Hepatocyte (in vitro differentiated cells): ENCODE measurements at regions not wholly inside any gene's neighbourhood (a gene's known extent, or its start where the extent isn't known, plus 50 kb on each side); places are given as distances from the start of the nearest gene placed in this dataset.

ENCODE experiments used
- DNase-seq: peaks from one replicate; pipeline ENCODE4 v3.0.0-alpha.2; 2016; ENCODE audit warnings: low spot score
- H2AFZ ChIP-seq: fragments of 200-600 bp; sonication (generic); 2 replicates; pipeline ENCODE4 v1.6.0; 2016; ENCODE audit warnings: antibody characterized with exemption, mild to moderate bottlenecking
- H3K27ac ChIP-seq: fragments of 200-600 bp; sonication (generic); 2 replicates; pipeline ENCODE4 v1.5.1; 2016; ENCODE audit warnings: mild to moderate bottlenecking
- H3K27me3 ChIP-seq: fragments of 200-600 bp; sonication (generic); 2 replicates; pipeline ENCODE4 v1.6.1; 2016
- H3K36me3 ChIP-seq: fragments of 200-600 bp; sonication (generic); replicated peaks from 2 replicates; pipeline ENCODE4 v1.5.1; 2016; ENCODE audit warnings: low read depth; ENCODE audit not compliant: insufficient read depth
- H3K4me1 ChIP-seq: fragments of 200-600 bp; sonication (generic); 2 replicates; pipeline ENCODE4 v1.5.1; 2016; ENCODE audit warnings: mild to moderate bottlenecking, moderate library complexity; ENCODE audit not compliant: insufficient read depth
- H3K4me2 ChIP-seq: fragments of 200-600 bp; sonication (generic); 2 replicates; pipeline ENCODE4 v1.6.0; 2016
- H3K4me3 ChIP-seq: fragments of 200-600 bp; sonication (generic); 2 replicates; pipeline ENCODE4 v1.5.1; 2016; ENCODE audit warnings: mild to moderate bottlenecking
- H3K79me2 ChIP-seq: fragments of 200-600 bp; sonication (generic); 2 replicates; pipeline ENCODE4 v1.6.0; 2017; ENCODE audit warnings: mild to moderate bottlenecking
- H3K9me2 ChIP-seq: fragments of 200-600 bp; sonication (generic); replicated peaks from 2 replicates; pipeline ENCODE4 v1.6.0; 2017; ENCODE audit warnings: mild to moderate bottlenecking; ENCODE audit not compliant: insufficient read depth
- H3K9me3 ChIP-seq: fragments of 200-600 bp; sonication (generic); 2 replicates; pipeline ENCODE4 v1.5.1; 2016; ENCODE audit warnings: low read depth, mild to moderate bottlenecking
- H4K20me1 ChIP-seq: fragments of 200-600 bp; sonication (generic); 2 replicates; pipeline ENCODE4 v1.6.0; 2016; ENCODE audit warnings: mild to moderate bottlenecking; ENCODE audit not compliant: insufficient read depth, poor library complexity, severe bottlenecking
- EZH2 ChIP-seq: fragments of 200-600 bp; sonication (generic); IDR thresholded peaks from 2 replicates; pipeline ENCODE4 v1.6.1; 2016; ENCODE audit warnings: antibody characterized with exemption, mild to moderate bottlenecking, borderline replicate concordance
- EZH2phosphoT487 ChIP-seq: fragments of 200-600 bp; sonication (generic); IDR thresholded peaks from one replicate; pipeline ENCODE4 v1.6.1; 2018; ENCODE audit warnings: antibody characterized with exemption, mild to moderate bottlenecking, low read depth, moderate library complexity; ENCODE audit not compliant: unreplicated experiment, severe bottlenecking
- WGBS: methylation state at CpG from one replicate; pipeline ENCODE4 v1.1.6; 2016; ENCODE audit warnings: low lambda C conversion rate; ENCODE audit errors: missing lambda C conversion rate; 5-methylcytosine and 5-hydroxymethylcytosine counted together
- TF ChIP-seq, protein P1 (sequence below): fragments of 200-600 bp; sonication (generic); IDR thresholded peaks from 2 replicates; pipeline ENCODE4 v1.5.1; 2016; ENCODE audit warnings: antibody characterized with exemption, mild to moderate bottlenecking; ENCODE audit not compliant: poor library complexity

DNA sequence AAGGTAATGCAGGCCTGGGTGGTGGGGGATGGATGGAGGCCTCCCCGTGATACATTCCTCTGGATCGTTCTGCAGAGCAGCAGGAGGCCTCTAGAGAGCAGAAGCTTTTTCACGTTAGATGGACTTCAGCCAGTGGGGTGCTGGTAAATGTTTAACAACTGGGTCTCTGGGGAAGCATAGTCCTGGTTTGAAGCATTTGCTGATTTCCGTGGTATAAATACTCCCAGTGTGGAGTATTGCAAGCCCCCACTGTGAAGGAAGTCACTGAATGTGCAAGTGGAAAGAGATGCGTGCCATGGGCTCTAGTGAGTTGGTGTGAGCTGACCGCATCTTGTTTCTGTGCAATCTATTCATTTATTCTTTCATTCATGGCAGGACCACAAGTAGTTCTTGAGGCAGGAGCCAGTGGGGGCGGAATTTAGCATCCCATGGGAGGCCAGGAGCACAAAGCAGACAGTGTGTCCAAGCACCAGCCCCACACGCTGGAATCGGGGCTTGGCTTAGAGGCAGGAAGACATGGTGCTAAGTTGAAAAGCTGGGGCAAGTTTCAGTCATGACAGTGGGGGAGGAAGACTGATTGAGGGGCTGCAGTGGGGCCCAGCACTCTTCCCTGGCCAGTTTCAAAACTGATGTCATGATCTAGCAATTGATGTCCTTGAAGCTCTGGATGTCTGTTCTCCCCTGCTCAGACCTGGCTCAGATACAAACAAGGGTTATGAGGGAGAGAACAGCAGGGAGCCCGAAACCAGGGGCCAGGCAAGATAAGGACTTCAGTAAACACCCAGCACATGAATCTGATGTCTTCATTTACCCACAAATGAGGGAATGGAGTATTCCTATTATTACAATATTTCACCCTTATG is 280.9 kb upstream of the LYZL1 start:
- Histone ChIP-seq H3K27me3 (no peaks in the 10 kb centered on the region), H3K9me3 (no peaks in the 10 kb centered on the region), H3K79me2 (no peaks in the 10 kb centered on the region), H3K4me3 (no peak overlapping the region), H3K27ac (peak overlapping the region; percentile 50), H3K9me2 (no peaks in the 10 kb centered on the region), H4K20me1 (no peaks in the 10 kb centered on the region), H3K4me2 (peak overlapping the region; percentile 51), H2AFZ (no peak overlapping the region), H3K4me1 (peaks cover 12% of the 10 kb centered on the region), H3K36me3 (no peaks in the 10 kb centered on the region)
- TF ChIP-seq EZH2phosphoT487, result no peak
- TF ChIP-seq, protein P1, sequence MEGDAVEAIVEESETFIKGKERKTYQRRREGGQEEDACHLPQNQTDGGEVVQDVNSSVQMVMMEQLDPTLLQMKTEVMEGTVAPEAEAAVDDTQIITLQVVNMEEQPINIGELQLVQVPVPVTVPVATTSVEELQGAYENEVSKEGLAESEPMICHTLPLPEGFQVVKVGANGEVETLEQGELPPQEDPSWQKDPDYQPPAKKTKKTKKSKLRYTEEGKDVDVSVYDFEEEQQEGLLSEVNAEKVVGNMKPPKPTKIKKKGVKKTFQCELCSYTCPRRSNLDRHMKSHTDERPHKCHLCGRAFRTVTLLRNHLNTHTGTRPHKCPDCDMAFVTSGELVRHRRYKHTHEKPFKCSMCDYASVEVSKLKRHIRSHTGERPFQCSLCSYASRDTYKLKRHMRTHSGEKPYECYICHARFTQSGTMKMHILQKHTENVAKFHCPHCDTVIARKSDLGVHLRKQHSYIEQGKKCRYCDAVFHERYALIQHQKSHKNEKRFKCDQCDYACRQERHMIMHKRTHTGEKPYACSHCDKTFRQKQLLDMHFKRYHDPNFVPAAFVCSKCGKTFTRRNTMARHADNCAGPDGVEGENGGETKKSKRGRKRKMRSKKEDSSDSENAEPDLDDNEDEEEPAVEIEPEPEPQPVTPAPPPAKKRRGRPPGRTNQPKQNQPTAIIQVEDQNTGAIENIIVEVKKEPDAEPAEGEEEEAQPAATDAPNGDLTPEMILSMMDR, result no peak
- no peak for TF ChIP-seq EZH2
- WGBS, result 70% methylated on average over 10 of the region's 10 CpGs
- peak; percentile 58 for DNase-seq

DNA sequence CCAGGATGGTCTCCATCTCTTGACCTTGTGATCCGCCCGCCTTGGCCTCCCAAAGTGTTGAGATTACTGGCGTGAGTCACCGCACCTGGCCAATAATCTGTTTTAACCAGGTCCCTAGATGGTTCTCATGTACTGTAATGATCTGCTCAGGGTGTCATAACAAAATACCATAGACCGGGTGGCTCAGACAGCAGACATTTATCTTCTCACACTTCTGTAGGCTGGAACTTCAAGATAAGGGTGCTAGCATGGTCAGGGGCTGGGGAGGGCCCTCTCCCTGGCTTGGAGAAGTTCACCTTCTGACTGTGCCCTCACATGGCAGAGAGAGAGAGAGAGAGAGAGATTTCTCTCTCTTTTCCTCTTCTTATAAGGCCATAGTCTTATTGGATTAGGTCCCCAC is 279.4 kb upstream of the LYZL1 start:
- H2AFZ ChIP-seq, result no peak overlapping the region
- H3K36me3 ChIP-seq, result no peaks in the 10 kb centered on the region
- no peaks in the 10 kb centered on the region for H3K9me3 ChIP-seq
- no peak overlapping the region for H3K4me3 ChIP-seq
- H3K4me2 ChIP-seq, result no peak overlapping the region
- no peak for DNase-seq
- no peaks in the 10 kb centered on the region for H3K79me2 ChIP-seq
- TF ChIP-seq, protein P1, result no peak
- no peak for TF ChIP-seq EZH2
- TF ChIP-seq EZH2phosphoT487, result no peak
- WGBS, result 79% methylated on average over 5 of the region's 5 CpGs
- H3K27me3 ChIP-seq, result no peaks in the 10 kb centered on the region
- peaks cover 12% of the 10 kb centered on the region for H3K4me1 ChIP-seq
- H3K9me2 ChIP-seq, result no peaks in the 10 kb centered on the region
- H4K20me1 ChIP-seq, result no peaks in the 10 kb centered on the region
- H3K27ac ChIP-seq, result no peak overlapping the region

DNA sequence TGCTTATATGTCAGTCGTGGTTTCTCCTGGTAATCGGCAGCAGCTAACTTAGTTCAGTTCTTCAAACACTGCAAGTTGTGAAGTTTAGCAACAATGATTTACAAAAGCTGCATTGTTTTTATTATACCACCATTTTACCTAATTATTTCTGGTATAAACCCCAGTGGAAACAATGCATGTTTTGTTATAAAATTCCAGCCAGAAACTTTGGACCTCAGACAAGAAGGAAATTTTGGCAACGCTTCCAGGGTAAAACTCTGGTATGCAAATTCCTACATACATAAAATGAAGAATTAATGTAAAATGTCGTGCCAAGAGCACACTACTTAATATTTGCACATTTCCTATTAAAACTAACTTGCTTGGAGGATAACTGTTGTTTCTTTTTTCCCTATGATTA is 277.4 kb upstream of the LYZL1 start:
- DNase-seq, result no peak

More for the DNA sequence above, 277.4 kb upstream of the LYZL1 start:
- TF ChIP-seq, protein P1, result no peak
- TF ChIP-seq EZH2phosphoT487, result no peak
- no peak for TF ChIP-seq EZH2
- Histone ChIP-seq H3K79me2 (no peaks in the 10 kb centered on the region), H3K27me3 (no peaks in the 10 kb centered on the region), H4K20me1 (no peaks in the 10 kb centered on the region), H3K4me1 (peaks cover 12% of the 10 kb centered on the region), H3K4me2 (no peak overlapping the region), H2AFZ (no peak overlapping the region), H3K27ac (no peak overlapping the region), H3K9me3 (no peaks in the 10 kb centered on the region), H3K36me3 (no peaks in the 10 kb centered on the region), H3K9me2 (no peaks in the 10 kb centered on the region), H3K4me3 (no peak overlapping the region)
- 63% methylated on average over 4 of the region's 4 CpGs for WGBS
